Fibroblast of lung (primary cell): ENCODE measurements at regions not wholly inside any gene's neighbourhood (a gene's known extent, or its start where the extent isn't known, plus 50 kb on each side); places are given as distances from the start of the nearest gene placed in this dataset.

Experiments
- DNase-seq, 2 donors: peaks; one replicate each; pipeline versions ENCODE4 v3.0.0 to v3.0.0-alpha.2; 2010; ENCODE audit warnings: low read depth in 2 of 2
- H2AFZ ChIP-seq: 2 replicates; pipeline ENCODE4 v1.5.1; 2012; ENCODE audit warnings: low read length, control low read depth, inconsistent platforms
- H3K27ac ChIP-seq: 2 replicates; pipeline ENCODE4 v1.5.1; 2011; ENCODE audit warnings: low read length, control low read depth; ENCODE audit not compliant: insufficient read depth
- H3K27me3 ChIP-seq: 2 replicates; pipeline ENCODE4 v1.5.1; 2011; ENCODE audit warnings: mild to moderate bottlenecking, low read length; ENCODE audit not compliant: control insufficient read depth, insufficient read depth
- H3K36me3 ChIP-seq: 2 replicates; pipeline ENCODE4 v1.5.1; 2011; ENCODE audit warnings: low read length; ENCODE audit not compliant: control insufficient read depth, insufficient read depth
- H3K4me1 ChIP-seq: 2 replicates; pipeline ENCODE4 v1.5.1; 2011; ENCODE audit warnings: low read length; ENCODE audit not compliant: control insufficient read depth, insufficient read depth; ENCODE audit errors: extremely low read depth
- H3K4me2 ChIP-seq: 2 replicates; pipeline ENCODE4 v1.5.1; 2011; ENCODE audit warnings: low read length, control low read depth; ENCODE audit not compliant: insufficient read depth; ENCODE audit errors: extremely low read depth
- H3K4me3 ChIP-seq, 4 experiments: fragments of 200-600 bp in 1 of 4; sonication (generic) in 1 of 4; replicated peaks in 1 of 4; 2 replicates each; pipeline ENCODE4 v1.5.1; 2011 to 2016; ENCODE audit warnings: low read length in 4 of 4, low read depth in 3 of 4, mild to moderate bottlenecking in 3 of 4, control low read depth in 2 of 4, inconsistent platforms in 1 of 4, mixed read lengths in 1 of 4; ENCODE audit not compliant: insufficient read depth in 1 of 4; ENCODE audit errors: control extremely low read depth in 1 of 4
- H3K79me2 ChIP-seq: 2 replicates; pipeline ENCODE4 v1.5.1; 2012; ENCODE audit warnings: mild to moderate bottlenecking, low read length, inconsistent platforms; ENCODE audit not compliant: control insufficient read depth, insufficient read depth
- H3K9ac ChIP-seq: 2 replicates; pipeline ENCODE4 v1.5.1; 2011; ENCODE audit warnings: mild to moderate bottlenecking, low read length, control low read depth; ENCODE audit not compliant: insufficient read depth
- H3K9me3 ChIP-seq: 2 replicates; pipeline ENCODE4 v1.5.1; 2012; ENCODE audit warnings: low read depth, low read length; ENCODE audit not compliant: control insufficient read depth, insufficient read depth
- H4K20me1 ChIP-seq: 2 replicates; pipeline ENCODE4 v1.5.1; 2011; ENCODE audit warnings: low read length; ENCODE audit not compliant: control insufficient read depth, insufficient read depth; ENCODE audit errors: extremely low read depth
- CTCF ChIP-seq, 2 donors: IDR thresholded peaks in 1 of 2; conservative IDR thresholded peaks in 1 of 2; 1 replicate in 1 of 2; 2 replicates in 1 of 2; pipeline ENCODE4 v1.5.1; 2011 to 2012; ENCODE audit warnings: low read length in 2 of 2, control low read depth in 1 of 2, inconsistent platforms in 1 of 2, low read depth in 1 of 2, mild to moderate bottlenecking in 1 of 2
- EZH2 ChIP-seq: IDR thresholded peaks from 2 replicates; pipeline ENCODE4 v1.5.1; 2012; ENCODE audit warnings: low read length, control low read depth, mild to moderate bottlenecking; ENCODE audit errors: missing control alignments

- Histone ChIP-seq H3K9me3 (peaks cover 3% of the 10 kb centered on the region), H3K4me3 (no peak overlapping the region), H3K4me1 (no peaks in the 10 kb centered on the region), H3K27me3 (no peaks in the 10 kb centered on the region), H3K36me3 (no peaks in the 10 kb centered on the region), H2AFZ (no peak overlapping the region), H4K20me1 (no peaks in the 10 kb centered on the region), H3K79me2 (no peaks in the 10 kb centered on the region), H3K4me2 (no peak overlapping the region), H3K27ac (no peak overlapping the region), H3K9ac (no peak overlapping the region)
- no peak for TF ChIP-seq EZH2
- peak; percentile 49 to 63 for TF ChIP-seq CTCF (conservative IDR thresholded peaks at IDR 0.05 in 1 of 2, IDR thresholded peaks at IDR 0.05 in 1 of 2; ENCODE audit: low read depth in 1 of 2, low read length in 2 of 2)
- peak in 1 of 2 donors; percentile 6 for DNase-seq
Observed at GRCh38 chr20:63056236-63057170, 49.7 kb upstream of the BHLHE23 start.
